ENCODE measurements at regions not wholly inside any gene's neighbourhood (a gene's known extent, or its start where the extent isn't known, plus 50 kb on each side); places are given as distances from the start of the nearest gene placed in this dataset.

DNA sequence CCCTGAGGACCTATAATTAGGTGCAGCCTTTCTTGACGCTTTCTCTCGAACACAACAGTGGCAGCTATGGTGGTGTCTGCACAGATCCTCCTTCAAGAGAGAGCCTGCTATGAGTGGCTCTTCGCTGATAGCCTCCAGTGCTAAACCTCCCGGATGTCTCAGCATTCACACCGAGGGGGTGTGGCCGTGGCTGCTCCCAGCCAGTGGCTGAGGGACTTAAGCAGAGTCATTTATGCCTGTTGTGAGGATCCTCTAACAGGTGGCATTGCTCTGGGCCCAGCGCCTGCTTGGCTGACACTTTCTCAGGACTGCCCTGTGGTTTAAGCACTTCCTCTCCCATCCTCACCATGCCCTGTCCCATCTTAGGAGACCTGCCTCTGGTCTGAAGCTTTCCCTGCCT is 592.0 kb upstream of the LRRTM1 start:
- H3K4me3 ChIP-seq (ENCODE audit: low read depth, low read length) = no peak overlapping the region
- DNase-seq (ENCODE audit: low read depth) = no peak
- TF ChIP-seq, protein P1, sequence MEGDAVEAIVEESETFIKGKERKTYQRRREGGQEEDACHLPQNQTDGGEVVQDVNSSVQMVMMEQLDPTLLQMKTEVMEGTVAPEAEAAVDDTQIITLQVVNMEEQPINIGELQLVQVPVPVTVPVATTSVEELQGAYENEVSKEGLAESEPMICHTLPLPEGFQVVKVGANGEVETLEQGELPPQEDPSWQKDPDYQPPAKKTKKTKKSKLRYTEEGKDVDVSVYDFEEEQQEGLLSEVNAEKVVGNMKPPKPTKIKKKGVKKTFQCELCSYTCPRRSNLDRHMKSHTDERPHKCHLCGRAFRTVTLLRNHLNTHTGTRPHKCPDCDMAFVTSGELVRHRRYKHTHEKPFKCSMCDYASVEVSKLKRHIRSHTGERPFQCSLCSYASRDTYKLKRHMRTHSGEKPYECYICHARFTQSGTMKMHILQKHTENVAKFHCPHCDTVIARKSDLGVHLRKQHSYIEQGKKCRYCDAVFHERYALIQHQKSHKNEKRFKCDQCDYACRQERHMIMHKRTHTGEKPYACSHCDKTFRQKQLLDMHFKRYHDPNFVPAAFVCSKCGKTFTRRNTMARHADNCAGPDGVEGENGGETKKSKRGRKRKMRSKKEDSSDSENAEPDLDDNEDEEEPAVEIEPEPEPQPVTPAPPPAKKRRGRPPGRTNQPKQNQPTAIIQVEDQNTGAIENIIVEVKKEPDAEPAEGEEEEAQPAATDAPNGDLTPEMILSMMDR (IDR thresholded peaks at IDR 0.05; ENCODE audit: control insufficient read depth, extremely low read depth, insufficient read depth) = no peak

DNA sequence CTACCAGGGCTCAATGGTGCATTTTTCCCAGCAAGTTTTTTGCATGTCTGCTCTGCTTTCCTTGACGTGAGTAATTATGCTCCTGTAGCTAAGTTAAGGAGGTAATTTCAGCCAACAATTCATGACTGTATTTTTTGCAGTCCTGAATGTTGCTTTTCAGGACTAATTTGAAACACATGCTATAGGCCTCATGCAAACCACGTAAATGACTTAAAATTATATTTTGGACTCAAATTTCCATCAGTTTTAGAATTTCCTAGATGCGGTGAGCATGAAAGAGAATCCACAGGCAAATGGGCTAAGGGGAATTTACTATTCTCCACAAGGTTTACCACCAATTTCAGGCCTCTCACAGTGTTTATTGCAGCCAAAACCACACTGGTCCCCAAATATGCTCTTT is 589.9 kb upstream of the LRRTM1 start:
- no peak overlapping the region for H3K4me3 ChIP-seq (ENCODE audit: low read depth, low read length)
- no peak for DNase-seq (ENCODE audit: low read depth)
- TF ChIP-seq, protein P1 (IDR thresholded peaks at IDR 0.05; ENCODE audit: control insufficient read depth, extremely low read depth, insufficient read depth) = no peak

DNA sequence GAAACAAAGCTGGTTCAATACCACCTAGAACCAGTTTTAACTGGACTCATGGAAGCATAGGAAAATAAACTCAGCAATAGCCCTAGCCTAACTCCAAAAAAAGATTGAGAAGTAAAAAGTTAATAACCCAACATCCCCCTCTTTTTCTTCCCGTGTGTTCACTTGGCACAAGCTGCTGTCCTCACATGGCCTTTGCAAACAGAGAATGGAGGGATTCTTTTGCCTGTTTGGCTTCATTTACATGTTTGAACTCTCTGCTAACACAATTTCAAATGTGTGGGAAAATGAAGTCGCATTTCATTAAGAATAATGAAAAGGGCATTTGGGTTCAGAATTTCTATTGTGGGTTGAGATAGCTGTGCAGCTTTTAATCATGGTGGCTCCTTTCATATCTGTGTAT is 589.2 kb upstream of the LRRTM1 start:
- TF ChIP-seq, protein P1 (IDR thresholded peaks at IDR 0.05; ENCODE audit: control insufficient read depth, extremely low read depth, insufficient read depth) = no peak
- DNase-seq (ENCODE audit: low read depth) = no peak
- no peak overlapping the region for H3K4me3 ChIP-seq (ENCODE audit: low read depth, low read length)

DNA sequence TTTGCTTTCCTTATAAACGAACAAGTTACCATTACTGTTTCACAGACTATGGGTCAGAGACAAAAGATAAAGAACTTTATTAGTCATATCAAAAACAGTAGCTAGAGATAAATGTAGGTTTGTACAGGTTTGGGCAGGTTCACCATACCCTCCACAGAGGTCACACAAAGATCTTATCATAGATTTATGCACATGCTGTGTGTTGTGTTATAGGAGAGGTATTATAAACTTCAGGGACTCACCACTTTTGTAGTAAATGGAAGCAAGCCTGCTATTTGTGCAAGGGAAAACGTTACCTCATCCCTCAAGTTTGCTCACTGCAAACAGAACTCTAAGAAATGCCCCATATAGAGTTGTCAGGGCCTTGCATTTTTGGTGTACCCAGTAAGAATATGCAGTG is 584.5 kb upstream of the LRRTM1 start:
- DNase-seq (ENCODE audit: low read depth) = no peak
- TF ChIP-seq, protein P1 (IDR thresholded peaks at IDR 0.05; ENCODE audit: control insufficient read depth, extremely low read depth, insufficient read depth) = no peak
- no peak overlapping the region for H3K4me3 ChIP-seq (ENCODE audit: low read depth, low read length)

DNA sequence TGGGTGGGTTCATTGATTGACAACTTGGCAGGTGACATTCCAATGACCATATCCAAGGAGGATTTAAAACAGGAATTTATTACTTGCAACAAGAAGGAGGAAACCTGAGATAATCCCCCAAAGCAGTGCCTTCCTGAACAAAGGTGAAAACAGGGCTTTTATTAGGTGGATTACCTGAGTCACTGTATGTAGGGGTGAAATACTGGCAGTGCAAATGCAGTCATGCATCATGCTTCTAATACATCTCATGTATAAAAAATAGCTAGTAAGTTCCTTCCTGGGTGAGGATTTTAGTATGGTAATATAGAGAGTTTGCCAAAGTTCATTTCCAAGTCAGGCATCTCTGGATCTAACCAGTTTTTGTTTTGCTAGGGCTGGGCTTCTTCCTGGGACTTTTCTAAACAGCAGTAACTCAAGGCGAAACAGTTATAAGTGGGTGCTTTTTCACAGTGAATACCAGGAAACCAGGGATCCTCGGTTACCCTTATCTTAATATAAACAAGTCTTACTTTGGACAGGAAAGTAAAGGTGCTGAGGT is 583.4 kb upstream of the LRRTM1 start:
- no peak overlapping the region for H3K4me3 ChIP-seq (ENCODE audit: low read depth, low read length)
- TF ChIP-seq, protein P1 (IDR thresholded peaks at IDR 0.05; ENCODE audit: control insufficient read depth, extremely low read depth, insufficient read depth) = no peak
- no peak for DNase-seq (ENCODE audit: low read depth)

DNA sequence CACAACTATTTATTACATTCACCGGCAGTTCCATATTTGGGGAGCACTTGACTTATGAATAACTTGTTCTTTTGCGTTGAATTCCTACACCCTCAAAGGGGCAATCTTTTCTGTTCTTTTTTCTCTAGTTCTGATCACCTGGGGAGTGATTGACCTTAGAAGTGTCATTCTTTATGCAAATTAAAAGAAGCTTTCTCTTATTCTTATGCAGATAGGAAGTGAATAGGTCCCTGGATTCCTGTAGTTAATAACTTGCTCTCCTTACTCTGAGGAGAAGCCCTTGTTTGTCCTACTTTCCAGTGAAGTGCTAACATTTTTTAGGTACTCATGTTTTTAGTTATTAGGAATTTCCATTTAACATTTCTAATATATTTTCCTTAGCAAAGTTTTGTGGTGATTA is 569.8 kb upstream of the LRRTM1 start:
- no peak overlapping the region for H3K4me3 ChIP-seq (ENCODE audit: low read depth, low read length)
- DNase-seq (ENCODE audit: low read depth) = no peak
- TF ChIP-seq, protein P1 (IDR thresholded peaks at IDR 0.05; ENCODE audit: control insufficient read depth, extremely low read depth, insufficient read depth) = no peak

DNA sequence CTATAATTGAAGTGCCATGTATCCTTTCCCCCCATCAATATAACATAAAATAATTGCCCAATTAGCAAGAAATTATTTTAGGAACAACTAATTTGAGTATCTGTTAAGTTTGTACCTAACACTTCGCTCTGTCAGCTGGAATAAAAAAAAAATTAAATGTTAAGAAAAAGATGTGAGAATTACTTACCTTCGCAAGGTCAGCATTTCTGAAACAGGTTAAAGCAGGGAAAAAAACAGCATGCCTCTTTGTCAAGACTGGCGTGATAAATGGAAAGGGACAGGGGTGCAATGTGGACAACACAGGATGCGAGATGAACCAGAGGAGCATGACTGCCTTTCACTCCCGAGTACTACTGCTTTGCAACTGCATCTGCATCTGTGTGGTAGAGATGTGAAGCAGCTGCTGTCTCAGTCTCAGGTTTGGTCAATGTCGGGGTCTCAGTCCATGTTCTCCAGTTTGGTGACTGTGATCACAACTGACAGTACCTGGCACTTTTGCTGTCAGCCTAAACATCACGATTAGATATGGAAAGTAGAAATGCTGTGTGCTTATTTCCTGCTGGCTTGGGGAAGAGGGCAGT is 565.4 kb upstream of the LRRTM1 start:
- TF ChIP-seq, protein P1 (IDR thresholded peaks at IDR 0.05; ENCODE audit: control insufficient read depth, extremely low read depth, insufficient read depth) = no peak
- no peak for DNase-seq (ENCODE audit: low read depth)
- H3K4me3 ChIP-seq (ENCODE audit: low read depth, low read length) = no peak overlapping the region
